MM.1S (cell line): ENCODE measurements at regions not wholly inside any gene's neighbourhood (a gene's known extent, or its start where the extent isn't known, plus 50 kb on each side); places are given as distances from the start of the nearest gene placed in this dataset.

Experiments used
- EZH2 ChIP-seq: fragments of 300-600 bp; sonication (generic); optimal IDR thresholded peaks from 2 replicates; pipeline ENCODE3; 2017; ENCODE audit warnings: low read depth, mild to moderate bottlenecking, antibody characterized with exemption, low read length, mixed read lengths
- EZH2phosphoT487 ChIP-seq: fragments of 300-600 bp; sonication (generic); IDR thresholded peaks from 2 replicates; pipeline ENCODE4 v1.6.1; 2018; ENCODE audit warnings: antibody characterized with exemption, low read length
- TF ChIP-seq, protein P1 (sequence below): fragments of 300-600 bp; sonication (generic); IDR thresholded peaks from 2 replicates; pipeline ENCODE4 v1.5.1; 2016; ENCODE audit warnings: antibody characterized with exemption, low read length, mixed read lengths

DNA sequence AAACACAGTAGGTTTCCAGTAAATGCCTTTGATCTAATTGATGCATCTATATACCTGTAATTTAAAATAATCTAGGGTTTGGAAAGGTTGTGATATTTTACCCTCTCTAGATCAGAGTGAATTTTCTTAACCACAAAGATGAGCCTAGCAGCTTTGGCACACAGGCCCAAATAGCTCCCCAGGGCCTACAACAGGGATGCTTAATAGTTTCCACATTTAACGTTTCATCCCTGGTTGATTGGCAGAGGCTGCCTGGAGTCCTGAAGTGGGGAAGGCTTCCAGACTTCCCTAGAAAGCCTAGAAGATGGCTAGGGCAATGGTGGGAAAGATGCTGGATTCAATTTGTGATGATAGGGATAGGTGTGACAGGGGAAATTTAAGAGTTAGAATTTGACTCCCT, 206.6 kb downstream of the NSG2 start:
- TF ChIP-seq EZH2phosphoT487 (no peak), EZH2 (no peak)
- TF ChIP-seq, protein P1, sequence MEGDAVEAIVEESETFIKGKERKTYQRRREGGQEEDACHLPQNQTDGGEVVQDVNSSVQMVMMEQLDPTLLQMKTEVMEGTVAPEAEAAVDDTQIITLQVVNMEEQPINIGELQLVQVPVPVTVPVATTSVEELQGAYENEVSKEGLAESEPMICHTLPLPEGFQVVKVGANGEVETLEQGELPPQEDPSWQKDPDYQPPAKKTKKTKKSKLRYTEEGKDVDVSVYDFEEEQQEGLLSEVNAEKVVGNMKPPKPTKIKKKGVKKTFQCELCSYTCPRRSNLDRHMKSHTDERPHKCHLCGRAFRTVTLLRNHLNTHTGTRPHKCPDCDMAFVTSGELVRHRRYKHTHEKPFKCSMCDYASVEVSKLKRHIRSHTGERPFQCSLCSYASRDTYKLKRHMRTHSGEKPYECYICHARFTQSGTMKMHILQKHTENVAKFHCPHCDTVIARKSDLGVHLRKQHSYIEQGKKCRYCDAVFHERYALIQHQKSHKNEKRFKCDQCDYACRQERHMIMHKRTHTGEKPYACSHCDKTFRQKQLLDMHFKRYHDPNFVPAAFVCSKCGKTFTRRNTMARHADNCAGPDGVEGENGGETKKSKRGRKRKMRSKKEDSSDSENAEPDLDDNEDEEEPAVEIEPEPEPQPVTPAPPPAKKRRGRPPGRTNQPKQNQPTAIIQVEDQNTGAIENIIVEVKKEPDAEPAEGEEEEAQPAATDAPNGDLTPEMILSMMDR: no peak
